SK-N-SH treated with all-trans-retinoic acid at 6 μM for 48 hours (cell line): ENCODE measurements at regions not wholly inside any gene's neighbourhood (a gene's known extent, or its start where the extent isn't known, plus 50 kb on each side); places are given as distances from the start of the nearest gene placed in this dataset.

Experiments used
- RARB ChIP-seq: fragments of 250-450 bp; sonication (Bioruptor Pico); IDR thresholded peaks from 2 replicates; pipeline ENCODE4 v1.8.0; 2021; ENCODE audit warnings: mild to moderate bottlenecking, moderate library complexity
- TSHZ2 ChIP-seq: fragments of 250-450 bp; sonication (Bioruptor Pico); IDR thresholded peaks from 2 replicates; pipeline ENCODE4 v1.5.0; 2020; ENCODE audit warnings: mild to moderate bottlenecking, moderate library complexity
- ZFP30 ChIP-seq: fragments of 450-650 bp; formaldehyde crosslinking; IDR thresholded peaks from 2 replicates; pipeline ENCODE4 v1.5.0; 2022; ENCODE audit warnings: mild to moderate bottlenecking, moderate library complexity
- TF ChIP-seq, protein P1 (sequence below): fragments of 250-450 bp; sonication (Bioruptor Pico); IDR thresholded peaks from 2 replicates; pipeline ENCODE4 v1.8.0; 2020; ENCODE audit warnings: mild to moderate bottlenecking, moderate library complexity, borderline replicate concordance

DNA sequence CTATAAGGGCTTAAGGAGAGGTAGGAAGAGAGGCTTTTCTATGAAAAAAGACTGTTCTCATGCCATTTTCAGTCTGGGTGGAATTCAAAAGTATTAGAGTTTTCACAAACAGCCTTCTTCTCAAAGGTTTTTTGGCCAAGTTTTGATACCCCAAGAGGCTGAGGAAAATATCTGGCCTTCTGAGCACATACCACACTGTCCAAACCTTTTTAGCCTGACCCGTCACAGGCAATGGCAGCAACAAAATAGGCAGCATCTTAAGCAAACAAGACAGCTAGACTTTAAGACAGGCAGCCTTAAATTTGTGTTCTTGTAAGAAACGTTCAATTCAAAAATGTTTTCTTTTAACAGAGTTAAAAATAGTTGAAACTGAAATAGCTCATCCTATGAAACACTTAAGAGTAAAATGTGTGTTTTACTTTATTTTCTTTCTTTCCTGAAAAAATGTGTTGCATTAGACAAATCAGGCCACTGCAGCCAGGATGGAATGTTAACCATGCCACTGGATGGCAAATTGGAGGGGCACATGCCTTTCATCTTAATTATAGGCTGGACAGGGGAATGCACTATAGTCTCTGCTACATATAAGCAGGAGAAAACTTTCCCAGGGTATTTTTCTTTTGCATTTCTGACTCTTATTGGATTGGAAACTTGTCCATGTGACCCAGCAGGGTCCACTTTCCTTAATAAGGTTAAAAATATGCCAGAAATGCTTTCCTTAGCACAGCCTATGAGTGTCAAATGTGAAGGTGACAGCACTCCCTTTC lies 315.0 kb downstream of the TGFB2 start:
- TF ChIP-seq TSHZ2 (CRISPR knock-in tag) (no peak), RARB (CRISPR knock-in tag) (0 out of 2 replicates have a peak, but pooled peaks have one; percentile 8), ZFP30 (CRISPR knock-in tag) (no peak)
- TF ChIP-seq, protein P1, sequence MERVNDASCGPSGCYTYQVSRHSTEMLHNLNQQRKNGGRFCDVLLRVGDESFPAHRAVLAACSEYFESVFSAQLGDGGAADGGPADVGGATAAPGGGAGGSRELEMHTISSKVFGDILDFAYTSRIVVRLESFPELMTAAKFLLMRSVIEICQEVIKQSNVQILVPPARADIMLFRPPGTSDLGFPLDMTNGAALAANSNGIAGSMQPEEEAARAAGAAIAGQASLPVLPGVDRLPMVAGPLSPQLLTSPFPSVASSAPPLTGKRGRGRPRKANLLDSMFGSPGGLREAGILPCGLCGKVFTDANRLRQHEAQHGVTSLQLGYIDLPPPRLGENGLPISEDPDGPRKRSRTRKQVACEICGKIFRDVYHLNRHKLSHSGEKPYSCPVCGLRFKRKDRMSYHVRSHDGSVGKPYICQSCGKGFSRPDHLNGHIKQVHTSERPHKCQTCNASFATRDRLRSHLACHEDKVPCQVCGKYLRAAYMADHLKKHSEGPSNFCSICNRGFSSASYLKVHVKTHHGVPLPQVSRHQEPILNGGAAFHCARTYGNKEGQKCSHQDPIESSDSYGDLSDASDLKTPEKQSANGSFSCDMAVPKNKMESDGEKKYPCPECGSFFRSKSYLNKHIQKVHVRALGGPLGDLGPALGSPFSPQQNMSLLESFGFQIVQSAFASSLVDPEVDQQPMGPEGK (CRISPR knock-in tag), result no peak
